ENCODE measurements at regions not wholly inside any gene's neighbourhood (a gene's known extent, or its start where the extent isn't known, plus 50 kb on each side); places are given as distances from the start of the nearest gene placed in this dataset.
"Not testable (repeated sequence)": the region's sequence is repeated elsewhere in the genome, so short reads cannot be mapped to it uniquely, and the experiment has no call there.

- no peak for DNase-seq (ENCODE audit: low read depth in 1 of 2, low spot score in 1 of 2)
- no peak overlapping the region for H3K27ac ChIP-seq (replicated peaks)
Measured at GRCh38 chr4:174402470-174403176, 118.9 kb downstream of the CEP44 start.

DNA sequence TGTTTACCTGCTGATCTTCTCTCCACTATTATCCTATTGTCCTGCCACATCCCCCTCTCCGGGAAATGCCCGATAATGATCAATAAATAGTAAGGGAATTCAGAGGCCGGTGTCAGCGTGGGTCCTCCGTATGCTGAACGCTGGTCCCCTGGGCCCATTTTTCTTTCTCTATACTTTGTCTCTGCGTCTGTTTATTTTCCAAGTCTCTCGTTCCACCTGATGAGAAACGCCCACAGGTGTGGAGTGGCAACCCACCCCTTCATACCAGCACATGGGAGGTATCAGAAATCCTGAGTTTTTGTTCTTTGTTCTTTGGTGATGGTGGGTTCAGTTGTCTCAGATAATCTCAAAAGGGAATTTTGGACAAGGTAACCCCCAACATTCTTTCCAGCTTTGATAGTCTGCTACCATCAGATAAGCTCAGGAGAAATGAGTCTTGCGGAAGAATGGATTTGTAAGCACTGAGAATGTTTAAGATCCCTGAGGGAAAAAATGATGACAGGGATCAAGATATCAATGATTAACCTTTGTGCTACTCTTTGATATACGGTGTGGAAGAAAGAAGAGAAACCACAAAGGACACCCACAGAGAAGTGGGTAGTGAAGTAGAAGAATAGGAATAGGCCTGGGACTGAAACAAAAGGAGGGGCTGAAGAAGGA, 117.9 kb downstream of the CEP44 start:
- Histone ChIP-seq H3K27ac (replicated peaks) (no peak overlapping the region), H3K4me3 (replicated peaks; ENCODE audit: insufficient read depth, low read length) (no peak overlapping the region), H3K27me3 (ENCODE audit: insufficient read depth, poor library complexity, severe bottlenecking) (no peaks in the 10 kb centered on the region)
- DNase-seq (ENCODE audit: low read depth in 1 of 2, low spot score in 1 of 2) = no peak
- TF ChIP-seq GABPA (IDR thresholded peaks at IDR 0.05; ENCODE audit: low read depth) (no peak), SPI1 (IDR thresholded peaks at IDR 0.05; ENCODE audit: borderline replicate concordance, low read depth) (no peak), POLR2AphosphoS5 (IDR thresholded peaks at IDR 0.05; ENCODE audit: low read depth) (no peak)
- TF ChIP-seq, protein P1, sequence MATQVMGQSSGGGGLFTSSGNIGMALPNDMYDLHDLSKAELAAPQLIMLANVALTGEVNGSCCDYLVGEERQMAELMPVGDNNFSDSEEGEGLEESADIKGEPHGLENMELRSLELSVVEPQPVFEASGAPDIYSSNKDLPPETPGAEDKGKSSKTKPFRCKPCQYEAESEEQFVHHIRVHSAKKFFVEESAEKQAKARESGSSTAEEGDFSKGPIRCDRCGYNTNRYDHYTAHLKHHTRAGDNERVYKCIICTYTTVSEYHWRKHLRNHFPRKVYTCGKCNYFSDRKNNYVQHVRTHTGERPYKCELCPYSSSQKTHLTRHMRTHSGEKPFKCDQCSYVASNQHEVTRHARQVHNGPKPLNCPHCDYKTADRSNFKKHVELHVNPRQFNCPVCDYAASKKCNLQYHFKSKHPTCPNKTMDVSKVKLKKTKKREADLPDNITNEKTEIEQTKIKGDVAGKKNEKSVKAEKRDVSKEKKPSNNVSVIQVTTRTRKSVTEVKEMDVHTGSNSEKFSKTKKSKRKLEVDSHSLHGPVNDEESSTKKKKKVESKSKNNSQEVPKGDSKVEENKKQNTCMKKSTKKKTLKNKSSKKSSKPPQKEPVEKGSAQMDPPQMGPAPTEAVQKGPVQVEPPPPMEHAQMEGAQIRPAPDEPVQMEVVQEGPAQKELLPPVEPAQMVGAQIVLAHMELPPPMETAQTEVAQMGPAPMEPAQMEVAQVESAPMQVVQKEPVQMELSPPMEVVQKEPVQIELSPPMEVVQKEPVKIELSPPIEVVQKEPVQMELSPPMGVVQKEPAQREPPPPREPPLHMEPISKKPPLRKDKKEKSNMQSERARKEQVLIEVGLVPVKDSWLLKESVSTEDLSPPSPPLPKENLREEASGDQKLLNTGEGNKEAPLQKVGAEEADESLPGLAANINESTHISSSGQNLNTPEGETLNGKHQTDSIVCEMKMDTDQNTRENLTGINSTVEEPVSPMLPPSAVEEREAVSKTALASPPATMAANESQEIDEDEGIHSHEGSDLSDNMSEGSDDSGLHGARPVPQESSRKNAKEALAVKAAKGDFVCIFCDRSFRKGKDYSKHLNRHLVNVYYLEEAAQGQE (IDR thresholded peaks at IDR 0.05; ENCODE audit: insufficient replicate concordance, low read depth) = no peak
- TF ChIP-seq, protein P2, sequence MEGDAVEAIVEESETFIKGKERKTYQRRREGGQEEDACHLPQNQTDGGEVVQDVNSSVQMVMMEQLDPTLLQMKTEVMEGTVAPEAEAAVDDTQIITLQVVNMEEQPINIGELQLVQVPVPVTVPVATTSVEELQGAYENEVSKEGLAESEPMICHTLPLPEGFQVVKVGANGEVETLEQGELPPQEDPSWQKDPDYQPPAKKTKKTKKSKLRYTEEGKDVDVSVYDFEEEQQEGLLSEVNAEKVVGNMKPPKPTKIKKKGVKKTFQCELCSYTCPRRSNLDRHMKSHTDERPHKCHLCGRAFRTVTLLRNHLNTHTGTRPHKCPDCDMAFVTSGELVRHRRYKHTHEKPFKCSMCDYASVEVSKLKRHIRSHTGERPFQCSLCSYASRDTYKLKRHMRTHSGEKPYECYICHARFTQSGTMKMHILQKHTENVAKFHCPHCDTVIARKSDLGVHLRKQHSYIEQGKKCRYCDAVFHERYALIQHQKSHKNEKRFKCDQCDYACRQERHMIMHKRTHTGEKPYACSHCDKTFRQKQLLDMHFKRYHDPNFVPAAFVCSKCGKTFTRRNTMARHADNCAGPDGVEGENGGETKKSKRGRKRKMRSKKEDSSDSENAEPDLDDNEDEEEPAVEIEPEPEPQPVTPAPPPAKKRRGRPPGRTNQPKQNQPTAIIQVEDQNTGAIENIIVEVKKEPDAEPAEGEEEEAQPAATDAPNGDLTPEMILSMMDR (IDR thresholded peaks at IDR 0.05; ENCODE audit: insufficient read depth, low read length) = no peak

More at GRCh38 chr4:174402470-174403176, 118.9 kb downstream of the CEP44 start:
- H3K27me3 ChIP-seq (ENCODE audit: insufficient read depth, poor library complexity, severe bottlenecking) = no peaks in the 10 kb centered on the region
- H3K4me3 ChIP-seq (replicated peaks; ENCODE audit: insufficient read depth, low read length) = no peak overlapping the region
- TF ChIP-seq POLR2AphosphoS5 (IDR thresholded peaks at IDR 0.05; ENCODE audit: low read depth) = no peak
- TF ChIP-seq GABPA (IDR thresholded peaks at IDR 0.05; ENCODE audit: low read depth) = no peak
- no peak for TF ChIP-seq SPI1 (IDR thresholded peaks at IDR 0.05; ENCODE audit: borderline replicate concordance, low read depth)
- TF ChIP-seq, protein P1 (IDR thresholded peaks at IDR 0.05; ENCODE audit: insufficient replicate concordance, low read depth) = no peak
- TF ChIP-seq, protein P2 (IDR thresholded peaks at IDR 0.05; ENCODE audit: insufficient read depth, low read length) = no peak

DNA sequence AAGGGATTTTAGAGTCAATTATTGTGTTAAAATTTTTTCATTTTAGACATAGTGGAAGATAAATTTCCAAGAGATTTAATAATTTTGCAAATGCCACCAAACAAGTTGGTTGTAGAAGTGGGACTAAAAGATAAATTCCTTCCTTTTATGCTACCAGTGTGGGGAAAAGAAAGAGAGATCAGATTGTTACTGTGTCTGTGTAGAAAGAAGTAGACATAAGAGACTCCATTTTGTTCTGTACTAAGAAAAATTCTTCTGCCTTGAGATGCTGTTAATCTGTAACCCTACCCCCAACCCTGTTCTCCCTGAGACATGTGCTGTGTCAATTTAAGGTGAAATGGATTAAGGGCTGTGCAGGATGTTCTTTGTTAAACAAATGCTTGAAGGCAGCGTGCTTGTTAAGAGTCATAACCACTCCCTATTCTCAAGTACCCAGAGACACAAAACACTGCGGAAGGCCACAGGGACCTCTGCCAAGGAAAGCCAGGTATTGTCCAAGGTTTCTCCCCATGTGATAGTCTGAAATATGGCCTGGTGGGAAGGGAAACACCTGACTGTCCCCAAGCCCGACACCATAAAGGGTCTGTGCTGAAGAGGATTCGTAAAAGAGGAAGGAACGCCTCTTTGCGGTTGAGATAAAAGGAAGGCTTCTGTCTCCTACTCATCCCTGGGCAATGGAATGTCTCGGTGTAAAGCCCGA, 117.0 kb downstream of the CEP44 start:
- DNase-seq (ENCODE audit: low read depth in 1 of 2, low spot score in 1 of 2) = peak in 1 of 2 experiments; percentile 42
- not testable (repeated sequence) for H3K27ac ChIP-seq (replicated peaks); H3K4me3 ChIP-seq (replicated peaks; ENCODE audit: insufficient read depth, low read length); H3K27me3 ChIP-seq (ENCODE audit: insufficient read depth, poor library complexity, severe bottlenecking)

GRCh38 chr4:174398728-174399127, 115.0 kb downstream of the CEP44 start:
- no peak overlapping the region for H3K27ac ChIP-seq (replicated peaks)
- H3K27me3 ChIP-seq (ENCODE audit: insufficient read depth, poor library complexity, severe bottlenecking) = no peaks in the 10 kb centered on the region
- TF ChIP-seq, protein P1 (IDR thresholded peaks at IDR 0.05; ENCODE audit: insufficient replicate concordance, low read depth) = no peak
- TF ChIP-seq, protein P2 (IDR thresholded peaks at IDR 0.05; ENCODE audit: insufficient read depth, low read length) = no peak
- TF ChIP-seq GABPA (IDR thresholded peaks at IDR 0.05; ENCODE audit: low read depth) = no peak
- DNase-seq (ENCODE audit: low read depth in 1 of 2, low spot score in 1 of 2) = no peak
- H3K4me3 ChIP-seq (replicated peaks; ENCODE audit: insufficient read depth, low read length) = no peak overlapping the region
